Activated CD4-positive, alpha-beta T cell treated with anti-CD3 and anti-CD28 coated beads, Interleukin-2, amount 10 ng/mL, durations not matched to agents 7 days and 5 days (primary cell): ENCODE measurements at regions not wholly inside any gene's neighbourhood (a gene's known extent, or its start where the extent isn't known, plus 50 kb on each side); places are given as distances from the start of the nearest gene placed in this dataset.

ENCODE experiments used
- CTCF ChIA-PET: fragments of 350-600 bp; sonication (Branson Sonifier 250); formaldehyde crosslinking; loops from one replicate; lab custom pipeline; 2021; ENCODE audit warnings: antibody characterized with exemption; lab: Charles Lee
- POLR2A ChIA-PET: fragments of 350-600 bp; sonication (Branson Sonifier 250); formaldehyde crosslinking; loops from one replicate; lab custom pipeline; 2021; ENCODE audit warnings: antibody characterized with exemption; lab: Charles Lee
- DNase-seq: peaks from one replicate; pipeline ENCODE4 v3.0.0-alpha.2; 2020
- H3K27ac Mint-ChIP-seq: one replicate; pipeline ENCODE4 v1.8.0; 2021; ENCODE audit warnings: mild to moderate bottlenecking, moderate library complexity, mixed read lengths
- H3K27me3 Mint-ChIP-seq: one replicate; pipeline ENCODE4 v1.8.0; 2021; ENCODE audit warnings: mixed read lengths
- H3K36me3 Mint-ChIP-seq: one replicate; pipeline ENCODE4 v1.8.0; 2021; ENCODE audit warnings: low read depth, mixed read lengths
- H3K4me1 Mint-ChIP-seq: one replicate; pipeline ENCODE4 v1.8.0; 2021; ENCODE audit warnings: mixed read lengths
- H3K4me3 Mint-ChIP-seq: one replicate; pipeline ENCODE4 v1.8.0; 2021; ENCODE audit warnings: mild to moderate bottlenecking, moderate library complexity, mixed read lengths
- H3K9me3 Mint-ChIP-seq: one replicate; pipeline ENCODE4 v1.8.0; 2021; ENCODE audit warnings: mixed read lengths

DNA sequence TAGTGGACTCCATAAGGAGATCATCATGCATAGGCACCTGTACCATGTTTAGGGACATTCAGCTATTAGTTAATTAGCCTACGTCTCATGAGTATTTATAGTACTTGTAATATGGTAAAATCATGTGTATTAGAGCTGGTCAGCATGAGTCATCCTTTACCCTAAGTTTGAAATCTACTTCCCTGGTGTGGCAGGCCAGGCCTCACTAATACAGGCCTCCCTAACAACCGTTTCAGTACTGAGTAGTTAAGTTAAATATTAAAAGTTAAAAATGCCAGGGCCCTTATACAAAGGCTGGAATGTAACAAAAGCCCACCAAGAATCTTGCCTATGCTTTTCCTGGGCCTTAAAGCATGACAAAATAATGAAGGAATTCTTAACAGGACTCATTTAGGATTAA, 356.3 kb upstream of the DPYD start:
- ChIA-PET CTCF (no interaction called here), POLR2A (no interaction called here)
- DNase-seq = no peak
- Mint-ChIP-seq H3K27ac (no peak overlapping the region), H3K36me3 (no peaks in the 10 kb centered on the region), H3K27me3 (no peaks in the 10 kb centered on the region), H3K9me3 (no peaks in the 10 kb centered on the region), H3K4me1 (no peaks in the 10 kb centered on the region), H3K4me3 (no peak overlapping the region)

- no peak for DNase-seq
- Mint-ChIP-seq H3K4me3 (no peak overlapping the region), H3K9me3 (no peaks in the 10 kb centered on the region), H3K4me1 (no peaks in the 10 kb centered on the region), H3K36me3 (no peaks in the 10 kb centered on the region), H3K27ac (no peak overlapping the region), H3K27me3 (no peaks in the 10 kb centered on the region)
- CTCF ChIA-PET = no interaction called here
- POLR2A ChIA-PET = no interaction called here
These were observed 355.7 kb upstream of the DPYD start for GRCh38 chr1:98276514-98276913.

DNA sequence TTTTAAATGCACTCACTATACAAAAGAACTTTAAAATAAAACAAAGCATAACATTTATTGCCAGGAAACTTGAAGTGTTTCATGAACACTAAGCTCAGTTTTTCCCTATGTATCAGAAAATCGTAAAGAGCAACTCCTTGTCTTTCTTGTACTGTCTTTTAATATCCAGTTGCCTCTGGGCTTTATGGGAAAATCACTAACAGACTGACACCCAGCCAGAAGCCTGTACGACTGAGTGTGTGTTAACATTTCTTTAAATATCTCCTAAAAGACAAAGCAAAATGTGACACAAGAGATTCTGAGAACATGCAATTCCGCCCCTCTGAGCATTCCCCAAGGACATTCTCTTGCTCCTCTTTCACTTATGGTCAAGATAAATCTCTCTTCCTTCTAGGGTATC, 347.5 kb upstream of the DPYD start:
- Mint-ChIP-seq H3K9me3 (no peaks in the 10 kb centered on the region), H3K27ac (no peak overlapping the region), H3K4me1 (no peaks in the 10 kb centered on the region), H3K4me3 (no peak overlapping the region), H3K27me3 (no peaks in the 10 kb centered on the region), H3K36me3 (no peaks in the 10 kb centered on the region)
- CTCF ChIA-PET = no interaction called here
- POLR2A ChIA-PET = no interaction called here
- DNase-seq = no peak

DNA sequence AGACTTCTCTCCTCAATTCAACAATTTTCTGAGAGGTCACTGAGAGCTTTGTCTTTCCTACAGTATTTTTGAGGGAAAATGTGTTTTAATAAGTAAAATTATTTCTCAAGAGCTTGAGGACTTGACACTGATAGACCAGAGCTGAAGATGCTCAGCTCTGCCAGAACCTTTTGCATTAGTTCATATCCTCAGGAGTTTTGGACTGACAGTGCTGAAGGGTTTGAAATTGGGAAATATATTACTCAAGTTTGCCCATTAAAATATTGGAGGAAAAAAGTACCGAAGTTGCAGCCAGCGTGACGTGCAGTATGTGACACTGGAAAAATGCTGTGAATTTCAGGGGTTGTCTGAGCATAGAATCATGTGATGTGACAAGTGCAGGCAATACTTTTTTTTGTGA, 346.6 kb upstream of the DPYD start:
- H3K36me3 Mint-ChIP-seq = no peaks in the 10 kb centered on the region
- no peak overlapping the region for H3K4me3 Mint-ChIP-seq
- ChIA-PET POLR2A (no interaction called here), CTCF (no interaction called here)
- H3K4me1 Mint-ChIP-seq = no peaks in the 10 kb centered on the region
- no peak for DNase-seq
- H3K27me3 Mint-ChIP-seq = no peaks in the 10 kb centered on the region
- H3K27ac Mint-ChIP-seq = no peak overlapping the region
- no peaks in the 10 kb centered on the region for H3K9me3 Mint-ChIP-seq

- H3K27me3 Mint-ChIP-seq = no peaks in the 10 kb centered on the region
- ChIA-PET CTCF (no interaction called here), POLR2A (no interaction called here)
- H3K4me3 Mint-ChIP-seq = no peak overlapping the region
- H3K9me3 Mint-ChIP-seq = no peaks in the 10 kb centered on the region
- DNase-seq = no peak
- H3K36me3 Mint-ChIP-seq = no peaks in the 10 kb centered on the region
- no peak overlapping the region for H3K27ac Mint-ChIP-seq
- no peaks in the 10 kb centered on the region for H3K4me1 Mint-ChIP-seq
These were observed 343.9 kb upstream of the DPYD start for GRCh38 chr1:98264727-98265126.

GRCh38 chr1:98260839-98261238, 340.0 kb upstream of the DPYD start:
- no peak for DNase-seq
- CTCF ChIA-PET = interaction anchor here (1.5 kb wide), 1 partner anchor 13 kb away, joined by 6 read pairs; no protein-coding TSS in a partner anchor
- Mint-ChIP-seq H3K27me3 (no peaks in the 10 kb centered on the region), H3K27ac (no peak overlapping the region), H3K36me3 (no peaks in the 10 kb centered on the region), H3K4me3 (no peak overlapping the region), H3K4me1 (no peaks in the 10 kb centered on the region), H3K9me3 (no peaks in the 10 kb centered on the region)
- POLR2A ChIA-PET = no interaction called here

DNA sequence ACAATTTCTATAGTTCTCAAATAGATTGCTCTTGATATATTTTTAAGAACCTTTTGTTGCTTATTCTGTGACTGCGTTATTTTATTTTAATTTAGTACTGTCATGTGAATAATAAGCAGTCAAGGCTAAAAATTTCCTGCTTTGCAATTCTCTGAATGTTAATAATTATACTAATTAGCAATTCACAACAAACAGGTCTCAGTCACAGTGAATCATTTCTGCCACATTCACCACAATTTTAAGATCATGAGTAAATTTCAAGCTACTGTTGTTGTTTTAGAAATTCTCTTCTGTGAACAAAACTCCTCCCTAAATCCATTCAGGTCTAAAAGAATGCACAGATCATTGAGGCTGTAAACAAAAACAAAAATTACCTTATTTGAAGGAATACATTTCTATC, 339.6 kb upstream of the DPYD start:
- Mint-ChIP-seq H3K36me3 (no peaks in the 10 kb centered on the region), H3K4me3 (no peak overlapping the region), H3K27ac (no peak overlapping the region), H3K9me3 (no peaks in the 10 kb centered on the region), H3K4me1 (no peaks in the 10 kb centered on the region), H3K27me3 (no peaks in the 10 kb centered on the region)
- ChIA-PET POLR2A (no interaction called here), CTCF (interaction anchor here (1.5 kb wide), 1 partner anchor 14 kb away, joined by 6 read pairs; no protein-coding TSS in a partner anchor)
- no peak for DNase-seq

GRCh38 chr1:98256700-98257099, 335.9 kb upstream of the DPYD start:
- POLR2A ChIA-PET = no interaction called here
- H3K9me3 Mint-ChIP-seq = no peaks in the 10 kb centered on the region
- no peak overlapping the region for H3K27ac Mint-ChIP-seq
- no peak overlapping the region for H3K4me3 Mint-ChIP-seq
- no peaks in the 10 kb centered on the region for H3K4me1 Mint-ChIP-seq
- H3K36me3 Mint-ChIP-seq = no peaks in the 10 kb centered on the region
- CTCF ChIA-PET = no interaction called here
- H3K27me3 Mint-ChIP-seq = no peaks in the 10 kb centered on the region
- no peak for DNase-seq

DNA sequence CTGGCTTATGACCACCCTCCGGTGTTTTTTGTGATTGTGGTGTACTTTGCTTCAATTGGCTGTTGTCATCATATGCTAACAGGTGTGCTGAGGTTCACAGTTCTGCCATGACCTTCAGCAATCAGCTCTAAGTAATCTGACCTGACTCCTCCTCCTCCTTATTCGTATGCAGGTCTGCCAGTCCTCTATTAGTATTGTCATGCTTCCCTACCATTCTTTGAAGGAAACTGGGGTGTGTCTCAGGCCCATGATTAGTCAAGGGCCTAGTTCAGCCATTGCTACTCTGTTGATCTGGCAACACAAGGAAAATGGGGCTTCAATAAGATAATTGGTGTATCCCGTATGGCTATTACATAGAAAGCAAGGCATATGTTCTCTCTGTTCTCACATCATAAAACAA, 332.3 kb upstream of the DPYD start:
- POLR2A ChIA-PET = no interaction called here
- no peaks in the 10 kb centered on the region for H3K27me3 Mint-ChIP-seq
- H3K4me3 Mint-ChIP-seq = no peak overlapping the region
- CTCF ChIA-PET = no interaction called here
- H3K27ac Mint-ChIP-seq = no peak overlapping the region
- no peaks in the 10 kb centered on the region for H3K9me3 Mint-ChIP-seq
- no peaks in the 10 kb centered on the region for H3K36me3 Mint-ChIP-seq
- H3K4me1 Mint-ChIP-seq = no peaks in the 10 kb centered on the region
- no peak for DNase-seq

- Mint-ChIP-seq H3K27ac (no peak overlapping the region), H3K4me1 (no peaks in the 10 kb centered on the region), H3K27me3 (no peaks in the 10 kb centered on the region), H3K4me3 (no peak overlapping the region), H3K36me3 (no peaks in the 10 kb centered on the region), H3K9me3 (no peaks in the 10 kb centered on the region)
- DNase-seq = no peak
- CTCF ChIA-PET = no interaction called here
- POLR2A ChIA-PET = no interaction called here
These were observed 330.7 kb upstream of the DPYD start for GRCh38 chr1:98251497-98251896.

DNA sequence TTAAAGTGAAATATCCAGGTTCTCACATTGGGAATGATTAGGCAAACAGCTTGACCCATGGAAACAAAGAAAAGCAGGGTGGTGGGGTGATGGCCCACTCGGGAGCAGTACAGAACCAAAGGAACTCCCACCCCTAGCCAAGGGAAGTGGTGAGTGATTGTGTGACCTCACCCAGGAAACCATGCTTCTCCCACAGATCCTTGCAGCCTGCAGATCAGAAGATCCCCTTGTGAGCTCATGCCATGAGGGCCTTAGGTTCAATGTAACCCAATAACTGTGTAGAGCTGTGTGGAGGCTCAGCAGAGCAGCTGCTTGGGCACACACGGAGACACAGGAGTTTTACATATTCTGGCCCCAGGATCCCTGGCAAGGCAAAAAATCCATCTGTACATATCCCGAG, 311.8 kb upstream of the DPYD start:
- no peaks in the 10 kb centered on the region for H3K36me3 Mint-ChIP-seq
- no peak overlapping the region for H3K4me3 Mint-ChIP-seq
- DNase-seq = no peak
- H3K27me3 Mint-ChIP-seq = no peaks in the 10 kb centered on the region
- no peak overlapping the region for H3K27ac Mint-ChIP-seq
- no peaks in the 10 kb centered on the region for H3K4me1 Mint-ChIP-seq
- ChIA-PET POLR2A (no interaction called here), CTCF (no interaction called here)
- H3K9me3 Mint-ChIP-seq = peaks cover 9% of the 10 kb centered on the region

GRCh38 chr1:98222706-98223105, 301.9 kb upstream of the DPYD start:
- Mint-ChIP-seq H3K9me3 (no peaks in the 10 kb centered on the region), H3K4me3 (no peak overlapping the region), H3K27me3 (no peaks in the 10 kb centered on the region), H3K27ac (no peak overlapping the region), H3K36me3 (no peaks in the 10 kb centered on the region), H3K4me1 (no peaks in the 10 kb centered on the region)
- no peak for DNase-seq
- ChIA-PET CTCF (interaction anchor here (0.8 kb wide), 1 partner anchor 11 kb away, joined by 3 read pairs; no protein-coding TSS in a partner anchor), POLR2A (no interaction called here)

GRCh38 chr1:98221923-98222322, 301.1 kb upstream of the DPYD start:
- no peaks in the 10 kb centered on the region for H3K9me3 Mint-ChIP-seq
- H3K4me1 Mint-ChIP-seq = no peaks in the 10 kb centered on the region
- H3K4me3 Mint-ChIP-seq = no peak overlapping the region
- ChIA-PET POLR2A (no interaction called here), CTCF (no interaction called here)
- H3K27me3 Mint-ChIP-seq = no peaks in the 10 kb centered on the region
- H3K27ac Mint-ChIP-seq = no peak overlapping the region
- H3K36me3 Mint-ChIP-seq = no peaks in the 10 kb centered on the region
- no peak for DNase-seq

DNA sequence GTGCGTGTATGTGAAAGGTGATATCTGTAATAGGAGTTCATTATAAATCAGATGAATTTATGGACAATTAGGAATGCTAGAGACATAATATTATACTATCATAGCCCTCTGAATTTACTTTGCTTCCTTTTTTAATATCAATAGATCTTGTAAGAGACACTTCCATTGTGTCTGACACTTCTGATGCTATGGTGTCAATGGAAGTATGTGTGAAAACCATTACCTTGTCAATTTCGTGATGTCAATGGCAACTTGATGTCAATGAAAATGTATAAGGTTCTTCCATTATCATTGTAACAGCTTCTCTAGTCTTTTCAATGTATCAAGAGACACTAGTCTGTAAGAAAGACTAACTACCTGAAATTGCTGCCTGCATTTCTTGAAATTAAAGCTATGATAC, 296.8 kb upstream of the DPYD start:
- no peak for DNase-seq
- Mint-ChIP-seq H3K4me3 (no peak overlapping the region), H3K9me3 (no peaks in the 10 kb centered on the region), H3K4me1 (no peaks in the 10 kb centered on the region), H3K27me3 (no peaks in the 10 kb centered on the region), H3K27ac (no peak overlapping the region), H3K36me3 (no peaks in the 10 kb centered on the region)
- POLR2A ChIA-PET = no interaction called here
- CTCF ChIA-PET = no interaction called here
